ENCODE measurements at regions not wholly inside any gene's neighbourhood (a gene's known extent, or its start where the extent isn't known, plus 50 kb on each side); places are given as distances from the start of the nearest gene placed in this dataset.
"Not testable (repeated sequence)": the region's sequence is repeated elsewhere in the genome, so short reads cannot be mapped to it uniquely, and the experiment has no call there.

DNA sequence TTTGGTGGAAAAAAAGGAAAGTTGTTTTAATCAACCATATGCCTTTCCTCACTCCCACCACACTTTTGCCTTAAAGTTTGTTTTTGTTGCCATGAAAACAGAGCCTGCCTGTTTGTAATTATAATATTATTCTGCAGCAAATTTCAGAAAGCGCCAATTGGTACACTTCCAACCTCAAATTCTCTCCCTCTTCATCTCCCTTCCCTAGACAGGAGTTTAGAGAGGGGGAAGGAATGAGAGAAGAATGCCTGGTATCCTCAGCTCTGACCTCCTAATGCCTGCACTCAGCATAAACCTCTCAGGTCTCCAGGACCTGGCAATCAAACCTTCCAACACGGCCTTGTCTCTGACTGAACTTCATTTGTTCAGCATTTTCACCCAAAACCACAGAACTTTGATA, 138.4 kb upstream of the HCCS start:
- FAIRE-seq: no peak

DNA sequence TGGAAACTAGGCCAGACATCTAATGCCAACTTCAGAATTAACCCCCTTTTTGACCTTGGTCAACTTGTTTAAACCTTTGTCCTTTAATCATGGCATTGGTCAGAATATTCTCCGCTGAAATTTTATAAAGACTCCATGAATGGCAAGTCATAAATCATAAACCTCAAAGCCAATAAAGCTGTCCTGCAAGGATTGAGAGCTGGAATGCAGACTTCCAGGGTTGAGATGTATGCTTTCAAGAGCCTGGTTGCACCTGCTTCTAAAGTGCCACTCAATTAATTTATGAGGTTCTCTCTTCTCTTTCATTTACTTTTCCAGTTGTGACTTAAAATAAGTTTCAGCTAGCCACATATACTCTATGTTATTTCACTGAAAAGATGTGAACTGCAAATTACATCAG, 136.2 kb upstream of the HCCS start:
- FAIRE-seq: no peak

DNA sequence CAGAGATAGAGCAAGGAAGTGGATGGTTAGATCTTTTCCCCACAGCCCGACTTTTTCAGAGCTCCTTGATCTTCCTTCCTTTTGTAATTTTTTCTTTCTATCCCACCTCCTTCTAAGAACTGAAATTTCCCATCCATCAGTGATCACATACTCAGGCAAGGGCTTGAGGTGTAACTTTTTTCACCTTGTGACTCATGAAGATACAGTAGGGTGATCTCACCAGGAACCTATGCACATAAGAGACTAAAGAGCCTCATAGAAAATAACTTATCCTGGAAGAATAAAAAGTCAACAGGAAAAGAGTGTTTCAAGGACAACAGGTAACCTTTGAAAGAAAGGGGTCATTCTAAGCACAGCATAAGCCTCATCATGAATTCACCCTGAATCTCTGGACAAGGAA, 131.2 kb upstream of the HCCS start:
- no peak for FAIRE-seq

DNA sequence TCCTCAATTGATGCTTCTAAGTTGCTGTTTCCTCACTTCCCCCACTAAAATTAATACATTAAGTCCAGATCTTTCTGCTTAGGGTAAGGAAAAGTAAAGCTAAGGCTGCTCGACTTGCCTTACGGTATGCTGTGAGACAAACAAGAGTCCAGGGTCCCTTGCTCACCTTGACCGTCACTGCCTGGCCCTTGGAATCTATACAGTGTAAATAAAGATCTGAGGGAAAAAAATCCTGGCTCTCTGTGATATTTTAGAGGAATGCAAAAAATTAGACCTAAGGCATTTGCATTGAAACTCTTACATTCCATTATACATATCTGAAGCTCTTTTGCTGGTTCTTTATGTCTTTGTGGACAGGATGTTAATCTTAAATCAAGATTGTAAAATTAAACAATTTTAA, 129.6 kb upstream of the HCCS start:
- FAIRE-seq: no peak

DNA sequence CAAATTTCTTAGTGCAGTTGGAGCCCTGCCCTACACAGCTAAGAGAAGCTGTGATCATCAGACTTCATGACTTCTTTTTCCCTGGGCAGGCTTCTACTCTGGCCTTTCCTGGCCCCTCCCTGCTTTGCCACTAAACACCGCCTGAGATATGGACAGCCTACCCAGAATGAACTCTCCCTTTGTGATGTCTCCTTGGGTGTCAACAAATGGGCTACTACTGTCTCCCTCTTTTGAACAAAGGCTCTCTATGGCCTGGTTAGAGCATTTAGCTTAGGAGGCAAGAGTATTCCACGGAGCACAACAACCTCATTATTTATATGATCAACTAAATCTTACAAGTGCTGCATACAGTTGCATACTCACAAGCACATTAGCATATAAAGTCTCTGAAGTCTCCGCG, 127.6 kb upstream of the HCCS start:
- no peak for FAIRE-seq

DNA sequence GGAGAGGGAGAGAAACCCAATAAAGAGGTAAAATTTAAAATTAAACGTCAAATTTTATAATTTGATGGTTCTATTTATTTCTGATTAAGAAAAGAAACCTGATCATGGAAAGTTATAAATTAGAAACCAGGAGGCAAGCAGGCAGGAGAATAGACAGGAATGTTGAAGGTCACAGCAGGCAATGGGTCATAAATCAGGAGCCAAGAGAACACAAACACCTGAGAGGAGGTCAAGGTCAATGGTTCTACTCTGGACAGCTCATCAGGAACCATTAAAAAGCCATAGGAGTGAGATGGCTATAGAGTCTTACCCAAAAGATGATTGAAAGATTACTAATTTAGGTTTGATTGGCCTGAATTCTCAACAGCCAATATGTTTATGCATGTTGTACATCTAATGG, 126.9 kb upstream of the HCCS start:
- FAIRE-seq: no peak

DNA sequence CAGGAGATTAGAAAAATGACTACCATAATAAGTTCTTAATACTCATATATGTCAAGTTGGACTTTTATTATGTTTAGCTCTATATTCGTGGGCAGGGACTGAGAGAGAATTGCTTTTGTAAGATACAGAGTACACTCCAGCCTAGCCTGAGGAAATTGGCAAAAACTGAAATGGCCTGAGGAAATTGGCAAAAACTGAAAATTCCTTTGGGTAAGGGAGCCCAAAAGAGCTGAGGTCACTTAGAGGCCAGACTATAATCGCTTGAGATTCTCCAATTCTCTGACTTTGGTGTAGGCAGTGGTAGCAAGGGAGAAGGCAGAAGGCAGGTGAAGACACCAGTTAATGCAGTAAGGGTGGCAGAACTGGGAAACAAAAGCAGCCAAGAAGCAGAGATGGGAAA, 124.5 kb upstream of the HCCS start:
- no peak for FAIRE-seq

DNA sequence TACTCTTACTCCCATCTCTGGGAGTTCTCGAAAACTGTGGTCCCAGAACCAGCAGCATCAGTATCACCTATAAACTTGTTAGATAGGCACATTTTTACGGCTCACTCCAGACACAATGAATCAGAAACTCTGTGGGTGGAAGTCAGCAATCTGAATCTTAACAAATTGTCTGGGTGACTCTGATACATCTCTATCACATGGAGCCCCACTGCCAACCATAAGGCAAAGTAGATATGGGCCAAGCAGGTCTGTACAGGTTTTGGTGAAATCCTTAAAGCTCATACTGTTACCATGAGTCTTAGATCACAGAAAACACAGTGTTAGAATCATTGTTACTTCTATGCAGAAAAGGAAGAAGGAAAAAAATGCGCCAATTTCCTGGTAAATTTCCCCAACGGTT, 122.5 kb upstream of the HCCS start:
- FAIRE-seq: no peak

DNA sequence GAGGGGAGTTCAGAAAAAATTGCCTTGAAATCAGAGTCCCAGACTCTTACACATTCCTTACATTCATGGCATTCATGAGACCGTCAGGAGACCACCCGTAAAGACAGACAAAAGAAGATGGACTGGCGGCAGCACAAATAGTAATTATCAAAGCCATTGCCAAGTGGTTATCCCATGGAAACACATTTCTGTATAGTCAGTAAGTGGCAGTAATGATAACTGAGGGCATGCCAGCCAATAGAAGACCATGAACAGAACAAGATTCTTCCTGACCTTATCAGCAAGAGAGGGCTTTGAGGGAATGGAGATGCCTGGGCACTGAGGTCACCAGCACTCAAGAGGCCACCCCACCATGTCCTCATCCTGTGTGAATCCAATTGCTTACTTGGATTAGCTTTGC, 121.7 kb upstream of the HCCS start:
- no peak for FAIRE-seq

DNA sequence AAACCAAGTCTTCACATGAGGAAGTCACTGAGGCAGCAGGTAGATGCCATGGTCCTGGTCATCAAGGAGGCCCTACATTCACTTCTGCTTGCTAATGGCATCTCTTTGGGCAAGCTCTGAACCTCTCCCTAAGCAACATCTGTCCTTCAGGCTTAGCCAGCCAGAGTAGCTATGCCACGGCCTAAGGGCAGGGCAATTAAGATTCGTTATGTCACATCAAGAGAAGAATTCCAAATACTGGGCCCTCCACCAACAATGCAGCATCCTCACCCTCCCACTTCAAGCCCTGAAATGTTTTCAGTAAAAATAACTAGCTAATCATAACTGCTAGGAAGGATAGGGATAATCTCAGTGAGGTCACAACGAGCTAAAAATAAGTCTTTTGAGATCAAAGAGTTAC, 120.7 kb upstream of the HCCS start:
- no peak for FAIRE-seq

DNA sequence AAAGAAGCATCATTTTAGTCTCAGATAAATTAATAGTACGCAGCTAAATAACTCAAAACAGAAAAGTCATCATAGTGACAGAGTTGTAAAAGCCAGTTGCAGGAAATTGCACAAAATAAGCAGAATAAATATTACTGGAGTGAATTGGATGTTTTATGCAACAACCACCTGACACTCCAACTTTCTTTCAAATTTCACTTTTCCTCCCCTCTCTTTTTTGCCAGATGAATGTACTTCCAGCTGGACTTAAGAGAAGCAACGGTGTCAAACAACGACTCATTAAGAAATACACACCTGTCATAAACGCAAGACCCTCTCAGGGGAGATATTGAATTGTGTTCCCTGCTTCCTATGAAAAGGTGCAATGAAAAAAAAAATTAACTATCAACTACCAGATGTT, 120.2 kb upstream of the HCCS start:
- no peak for FAIRE-seq

DNA sequence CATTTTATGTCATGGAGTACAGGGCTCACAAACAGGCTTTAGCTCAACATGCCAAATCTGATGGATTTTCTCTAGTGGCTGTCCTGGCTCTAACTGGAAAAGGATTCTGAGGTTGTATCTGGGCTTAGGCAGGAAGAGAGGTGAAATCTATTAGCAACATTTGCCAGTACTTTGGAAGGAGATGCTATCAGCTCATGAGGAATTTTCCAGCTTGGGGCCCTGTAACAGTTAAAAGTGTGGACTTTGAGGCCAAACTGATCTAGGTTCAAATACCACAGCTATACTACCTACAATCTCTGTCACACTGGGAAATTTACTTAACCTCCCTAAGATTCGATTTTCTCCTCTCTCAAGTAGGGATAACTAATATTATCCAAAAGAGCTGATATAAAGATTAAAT, 119.0 kb upstream of the HCCS start:
- FAIRE-seq: no peak

DNA sequence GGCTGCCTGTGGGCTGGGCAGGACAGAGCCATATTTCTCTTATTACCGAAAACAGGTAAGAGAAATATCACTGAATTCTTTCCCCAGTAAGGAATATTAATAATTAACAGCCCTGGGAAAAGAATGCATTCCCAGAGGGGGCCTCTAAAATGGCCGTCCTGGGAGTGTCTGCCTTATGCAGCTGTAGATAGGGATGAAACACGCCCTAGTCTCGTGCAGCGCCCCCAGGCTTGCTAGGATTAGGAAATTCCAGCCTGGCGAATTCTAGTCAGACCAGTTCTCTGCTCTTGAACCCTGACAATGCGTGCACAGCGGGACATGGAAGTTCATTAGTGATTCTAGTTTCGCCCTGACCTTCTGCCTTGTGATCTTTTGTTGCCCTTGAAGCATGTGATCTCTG, 104.1 kb upstream of the HCCS start:
- not testable (repeated sequence) for FAIRE-seq

DNA sequence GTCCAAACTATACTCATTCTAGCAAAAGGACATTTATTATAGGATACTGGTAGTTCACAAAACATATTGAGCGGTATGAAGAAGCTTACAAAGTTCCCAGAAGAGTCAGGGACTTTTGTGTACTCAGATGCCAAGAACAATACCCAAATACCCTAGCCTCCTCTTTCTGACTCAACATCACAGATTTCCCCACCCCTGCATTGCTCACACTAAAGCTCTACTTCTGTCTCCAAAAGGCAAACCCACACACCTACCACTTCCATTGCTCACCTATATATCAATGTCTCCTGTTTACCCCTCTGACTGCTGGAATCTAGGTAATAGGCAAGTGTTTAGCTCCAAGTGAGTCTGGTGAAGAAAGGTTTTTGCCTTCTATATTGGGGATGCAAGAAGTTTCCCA, 100.7 kb upstream of the HCCS start:
- no peak for FAIRE-seq

DNA sequence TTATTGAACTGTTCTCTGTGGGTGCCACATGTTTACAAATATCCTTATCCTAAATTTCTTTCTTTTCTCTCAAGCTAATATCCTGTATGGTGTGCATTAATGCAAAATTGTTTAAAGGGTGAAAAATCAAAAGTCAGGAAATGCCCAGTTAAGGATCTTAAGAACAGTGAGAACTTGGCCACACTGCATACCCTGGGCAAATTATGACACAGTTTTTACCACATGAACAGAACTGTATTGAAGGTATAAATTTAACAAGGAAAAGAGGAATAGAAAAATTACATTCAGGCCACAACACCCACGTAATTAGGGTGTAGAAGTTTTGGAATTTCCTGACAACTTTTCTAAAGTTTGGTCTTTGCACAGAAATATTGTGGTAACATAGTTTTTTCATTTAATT, 94.4 kb upstream of the HCCS start:
- FAIRE-seq: no peak

DNA sequence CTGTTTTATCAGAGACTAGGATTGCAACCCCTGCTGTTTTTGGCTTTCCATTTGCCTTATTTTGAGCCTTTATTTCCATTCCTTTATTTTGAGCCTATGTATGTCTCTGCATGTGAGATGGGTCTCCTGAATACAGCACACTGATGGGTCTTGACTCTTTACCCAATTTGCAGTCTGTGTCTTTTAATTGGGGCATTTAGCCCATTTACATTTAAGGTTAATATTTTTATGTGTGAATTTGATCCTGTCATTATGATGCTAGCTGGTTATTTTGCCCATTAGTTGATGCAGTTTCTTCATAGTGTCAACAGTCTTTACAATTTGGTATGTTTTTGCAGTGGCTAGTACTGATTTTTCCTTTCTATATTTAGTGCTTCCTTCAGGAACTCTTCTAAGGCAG, 88.5 kb upstream of the HCCS start:
- not testable (repeated sequence) for FAIRE-seq

DNA sequence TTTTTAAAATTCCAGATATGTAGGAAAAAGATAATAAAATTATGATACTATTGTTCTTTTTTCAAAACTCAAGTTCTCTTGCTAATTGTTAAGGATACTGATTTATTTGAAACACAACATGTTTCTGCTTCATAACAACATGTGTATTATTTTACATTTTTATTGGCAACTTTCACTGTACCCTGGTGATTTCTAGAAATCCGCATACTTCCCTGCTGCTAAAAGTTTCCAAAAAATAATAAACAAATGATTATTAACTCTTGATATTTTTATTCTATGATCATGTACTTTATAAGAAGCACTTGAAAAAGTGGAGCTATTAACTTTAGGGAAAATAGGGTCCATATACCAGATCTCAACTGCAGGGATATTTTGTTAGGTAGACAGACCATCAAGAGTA, 71.2 kb upstream of the HCCS start:
- FAIRE-seq: no peak

DNA sequence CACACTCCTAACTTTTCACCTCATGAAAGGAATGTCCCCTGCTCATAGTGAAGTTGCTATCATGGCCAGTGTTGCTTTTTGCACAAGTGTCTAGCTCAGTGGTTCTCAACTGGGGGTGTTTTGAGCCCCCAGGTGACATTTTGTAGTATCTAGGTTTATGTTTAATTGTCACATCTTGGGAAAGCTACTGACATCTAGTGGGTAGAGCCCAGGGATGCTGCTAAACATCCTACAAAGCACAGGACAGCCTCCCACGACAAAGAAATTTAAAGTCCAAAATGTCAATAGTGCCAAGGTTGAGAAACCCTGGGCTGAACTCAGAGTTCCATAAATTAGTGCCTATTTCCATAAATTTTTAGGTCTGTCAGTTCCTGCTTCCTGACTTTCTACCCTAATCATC, 70.7 kb upstream of the HCCS start:
- FAIRE-seq: no peak

DNA sequence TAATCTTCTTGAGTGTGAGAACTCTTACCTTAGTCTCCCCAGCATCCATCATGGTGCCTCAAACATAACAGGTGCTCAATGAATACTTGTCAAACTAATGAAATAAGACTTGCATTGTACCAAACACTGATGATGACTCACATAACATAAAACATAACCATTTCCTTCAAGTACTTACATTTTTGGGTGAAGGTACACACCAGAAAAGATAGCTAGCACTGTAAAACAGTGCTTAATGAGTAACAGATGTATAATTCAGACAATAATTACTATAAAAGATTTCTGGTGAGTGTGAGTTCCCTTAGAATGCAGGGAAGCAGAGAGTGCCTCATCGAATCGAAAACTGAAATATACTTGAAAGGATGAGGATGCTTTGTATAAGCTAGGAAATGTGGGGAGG, 70.1 kb upstream of the HCCS start:
- FAIRE-seq: no peak

DNA sequence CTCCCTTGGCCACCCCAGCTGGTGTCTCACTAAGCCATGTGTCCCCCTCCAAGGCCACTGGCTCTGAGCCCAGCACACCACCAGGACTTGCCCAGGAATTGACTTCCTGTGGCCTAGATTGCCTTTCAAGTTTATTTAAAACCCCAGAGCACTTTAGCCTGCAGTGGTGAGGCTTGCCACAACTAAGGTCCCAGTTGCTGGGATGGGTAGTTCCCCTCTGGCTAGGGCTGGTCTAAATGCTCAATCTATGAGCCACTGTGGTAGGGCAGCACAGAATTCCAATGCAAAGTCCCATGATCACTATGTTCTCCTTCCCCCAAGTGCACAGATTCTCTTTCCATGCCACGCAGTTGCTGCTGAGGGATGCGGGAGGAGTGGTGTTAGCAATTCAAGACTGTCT, 61.1 kb upstream of the HCCS start:
- no peak for FAIRE-seq

DNA sequence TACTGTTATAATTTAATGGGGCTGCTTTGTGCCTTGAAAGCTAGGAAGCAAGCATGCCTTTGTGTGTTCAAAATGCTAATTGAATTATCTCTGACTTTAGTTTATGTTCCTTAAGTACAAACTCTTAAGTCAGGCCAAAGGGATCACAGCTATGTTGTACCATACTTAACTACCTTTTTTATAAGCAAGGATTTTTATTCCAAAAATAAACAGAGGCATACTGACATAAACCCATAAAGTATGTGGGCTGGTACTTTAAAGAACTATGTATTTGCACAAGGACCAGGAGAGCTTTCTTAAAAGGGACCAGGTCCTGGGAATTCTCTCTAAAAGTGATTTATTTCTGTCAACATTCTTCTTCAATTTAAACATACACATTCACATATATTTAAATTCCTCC, 57.8 kb upstream of the HCCS start:
- no peak for FAIRE-seq

DNA sequence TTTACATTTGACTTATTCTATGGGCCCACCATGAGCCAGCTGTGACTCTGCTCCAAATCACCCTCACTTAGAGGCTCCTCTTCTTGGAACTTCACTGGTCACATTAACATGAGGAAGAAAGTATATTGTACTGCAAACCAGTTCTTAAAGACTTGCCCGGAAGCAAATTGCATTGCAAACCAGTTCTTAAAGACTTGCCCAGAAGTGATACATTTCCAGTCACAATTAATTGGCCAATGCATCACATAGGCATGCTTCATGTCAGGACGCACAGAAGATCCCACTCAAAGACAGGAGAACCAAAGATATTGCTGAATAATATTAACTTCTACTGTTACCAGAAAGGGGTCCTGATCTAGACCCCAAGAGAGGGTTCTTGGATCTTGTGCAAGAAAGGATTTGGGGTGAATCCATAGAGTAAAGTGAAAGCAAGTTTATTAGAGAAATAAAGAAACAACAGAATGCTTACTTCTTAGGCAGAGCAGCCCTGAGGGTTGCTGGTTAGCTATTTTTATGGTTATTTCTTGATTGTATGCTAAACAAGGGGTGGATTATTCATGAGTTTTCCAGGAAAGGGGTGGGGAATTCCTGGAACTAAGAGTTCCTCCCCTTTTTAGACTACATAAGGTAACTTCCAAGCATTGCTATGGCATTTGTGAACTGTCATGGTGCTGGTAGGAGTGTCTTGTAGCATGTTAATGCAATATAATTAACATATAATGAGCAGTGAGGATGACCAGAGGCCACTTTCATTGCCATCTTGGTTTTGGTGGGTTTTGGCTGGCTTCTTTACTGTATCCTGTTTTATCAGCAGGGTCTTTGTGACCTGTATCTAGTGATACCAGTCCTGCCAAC, 54.6 kb upstream of the HCCS start:
- no peak for FAIRE-seq

DNA sequence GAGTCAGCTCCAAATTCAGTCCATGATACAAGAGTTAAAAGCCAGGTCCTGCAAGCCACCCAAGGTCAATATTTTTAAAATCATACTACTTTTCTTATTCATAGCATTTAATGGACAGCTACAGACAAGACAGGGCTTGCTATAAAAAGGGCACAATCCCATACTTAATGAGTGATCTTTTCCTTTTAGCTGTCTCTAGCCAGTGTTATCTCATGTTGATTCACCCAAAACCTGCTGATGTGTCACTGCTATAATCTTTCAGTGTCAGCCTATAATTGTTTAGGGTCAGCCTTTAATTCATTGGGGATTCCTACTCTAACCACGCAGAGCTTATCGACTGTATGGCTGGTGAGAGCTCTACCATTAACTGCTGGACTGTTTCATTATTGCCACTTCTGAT, 51.2 kb upstream of the HCCS start:
- no peak for FAIRE-seq

Data from A204.1 (cell line).